GM12864 (cell line): ENCODE measurements at regions not wholly inside any gene's neighbourhood (a gene's known extent, or its start where the extent isn't known, plus 50 kb on each side); places are given as distances from the start of the nearest gene placed in this dataset.

Experiments used
- DNase-seq: peaks from one replicate; pipeline ENCODE4 v3.0.0-alpha.2; 2011; ENCODE audit warnings: low read depth
- H3K4me3 ChIP-seq: 2 replicates; pipeline ENCODE4 v1.5.1; 2011; ENCODE audit warnings: mild to moderate bottlenecking, low read depth, low read length, control low read depth
- TF ChIP-seq, protein P1 (sequence below): IDR thresholded peaks from 2 replicates; pipeline ENCODE4 v1.5.1; 2011; ENCODE audit warnings: low read depth, mild to moderate bottlenecking, moderate library complexity, low read length, control low read depth, inconsistent platforms; ENCODE audit errors: missing control alignments

- TF ChIP-seq, protein P1, sequence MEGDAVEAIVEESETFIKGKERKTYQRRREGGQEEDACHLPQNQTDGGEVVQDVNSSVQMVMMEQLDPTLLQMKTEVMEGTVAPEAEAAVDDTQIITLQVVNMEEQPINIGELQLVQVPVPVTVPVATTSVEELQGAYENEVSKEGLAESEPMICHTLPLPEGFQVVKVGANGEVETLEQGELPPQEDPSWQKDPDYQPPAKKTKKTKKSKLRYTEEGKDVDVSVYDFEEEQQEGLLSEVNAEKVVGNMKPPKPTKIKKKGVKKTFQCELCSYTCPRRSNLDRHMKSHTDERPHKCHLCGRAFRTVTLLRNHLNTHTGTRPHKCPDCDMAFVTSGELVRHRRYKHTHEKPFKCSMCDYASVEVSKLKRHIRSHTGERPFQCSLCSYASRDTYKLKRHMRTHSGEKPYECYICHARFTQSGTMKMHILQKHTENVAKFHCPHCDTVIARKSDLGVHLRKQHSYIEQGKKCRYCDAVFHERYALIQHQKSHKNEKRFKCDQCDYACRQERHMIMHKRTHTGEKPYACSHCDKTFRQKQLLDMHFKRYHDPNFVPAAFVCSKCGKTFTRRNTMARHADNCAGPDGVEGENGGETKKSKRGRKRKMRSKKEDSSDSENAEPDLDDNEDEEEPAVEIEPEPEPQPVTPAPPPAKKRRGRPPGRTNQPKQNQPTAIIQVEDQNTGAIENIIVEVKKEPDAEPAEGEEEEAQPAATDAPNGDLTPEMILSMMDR: no peak
- no peak overlapping the region for H3K4me3 ChIP-seq
- no peak for DNase-seq
Observed at GRCh38 chr3:194277104-194277785, 73.9 kb downstream of the CPN2 start.

DNA sequence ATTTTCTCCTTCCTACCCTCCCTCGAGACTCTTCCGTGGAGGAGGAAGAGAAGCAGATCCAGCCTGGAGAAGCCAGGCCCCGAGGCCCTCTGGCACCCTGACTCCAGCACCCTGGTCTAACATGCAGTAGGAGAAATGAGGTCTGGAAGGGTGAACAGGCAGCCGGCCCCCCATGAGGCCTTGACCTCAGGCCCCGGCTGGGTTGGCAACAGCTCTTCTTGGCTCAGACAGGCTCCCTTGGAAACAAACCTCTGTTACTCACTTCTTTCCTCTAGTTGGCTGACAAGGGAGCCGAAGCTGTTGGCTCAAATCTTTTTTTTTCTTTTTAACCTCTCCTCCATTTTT, 73.4 kb downstream of the CPN2 start:
- no peak for DNase-seq
- TF ChIP-seq, protein P1: no peak
- H3K4me3 ChIP-seq: no peak overlapping the region

- H3K4me3 ChIP-seq: no peak overlapping the region
- no peak for DNase-seq
- TF ChIP-seq, protein P1: no peak
Observed at GRCh38 chr3:194278186-194278845, 72.8 kb downstream of the CPN2 start.

DNA sequence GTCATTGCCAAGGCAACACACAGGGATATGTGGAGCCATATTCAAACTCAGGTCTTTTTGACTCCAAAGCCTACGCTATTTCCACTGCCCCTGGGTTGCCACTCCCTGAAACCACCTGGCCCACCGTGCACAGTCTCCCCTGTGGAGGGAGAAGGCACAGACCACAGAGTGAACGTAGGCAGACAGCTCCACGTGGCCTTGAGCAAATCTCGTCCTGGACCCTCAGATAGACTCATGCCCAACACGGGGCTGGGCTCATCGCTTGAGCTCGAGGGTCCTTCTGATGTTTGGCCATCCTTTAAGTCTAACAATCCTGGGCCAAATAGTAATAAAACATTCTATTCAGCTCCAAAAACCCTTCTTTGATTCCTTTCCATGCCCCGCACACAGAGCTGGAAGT, 72.0 kb downstream of the CPN2 start:
- DNase-seq: no peak
- TF ChIP-seq, protein P1: no peak
- H3K4me3 ChIP-seq: no peak overlapping the region

DNA sequence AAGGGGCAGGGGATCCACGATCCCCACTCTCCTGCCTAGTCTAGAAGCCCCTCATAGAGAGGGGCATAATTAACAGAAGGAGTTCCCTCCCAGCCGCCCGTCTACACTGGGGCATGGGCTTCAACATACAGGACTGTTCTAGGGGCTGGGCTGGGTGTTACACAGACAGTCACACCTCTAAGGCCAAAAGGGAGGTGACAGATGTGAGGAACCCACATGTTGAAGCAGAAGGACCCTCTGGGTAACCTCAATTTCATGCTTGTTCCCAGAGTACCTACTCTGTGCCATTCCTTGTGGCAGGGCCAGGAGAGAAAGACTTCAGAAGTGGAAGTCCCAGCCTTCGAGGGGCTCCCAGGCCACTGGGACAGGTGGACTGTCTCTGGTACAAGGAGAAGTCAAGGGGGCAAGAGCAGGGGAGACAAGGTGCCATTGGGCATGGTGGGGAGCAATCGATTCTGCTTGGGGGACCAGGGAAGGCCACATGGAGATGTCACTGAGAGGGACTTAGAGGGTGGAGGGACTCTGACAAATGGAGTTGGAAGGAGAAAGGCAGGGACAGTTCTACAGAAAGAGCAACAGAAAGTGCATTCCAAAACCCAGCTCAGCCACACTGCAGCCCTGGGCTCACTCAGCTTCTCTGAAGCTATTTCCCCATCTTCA, 71.3 kb downstream of the CPN2 start:
- no peak for DNase-seq
- no peak overlapping the region for H3K4me3 ChIP-seq
- TF ChIP-seq, protein P1: no peak

- no peak for DNase-seq
- TF ChIP-seq, protein P1: no peak
- no peak overlapping the region for H3K4me3 ChIP-seq
Observed at GRCh38 chr3:194280777-194281176, 70.4 kb downstream of the CPN2 start.
